ENCODE measurements at regions not wholly inside any gene's neighbourhood (a gene's known extent, or its start where the extent isn't known, plus 50 kb on each side); places are given as distances from the start of the nearest gene placed in this dataset.

- TF ChIP-seq EZH2 (IDR thresholded peaks at IDR 0.05; ENCODE audit: borderline replicate concordance, control insufficient read depth, low read depth, low read length): no peak
- TF ChIP-seq TCF3 (IDR thresholded peaks at IDR 0.05; ENCODE audit: borderline replicate concordance, insufficient read depth, low read depth, low read length): no peak
- no peak for TF ChIP-seq RELA (IDR thresholded peaks at IDR 0.05; ENCODE audit: borderline replicate concordance, partially characterized antibody)
- TF ChIP-seq ATF3 (IDR thresholded peaks at IDR 0.05; ENCODE audit: borderline replicate concordance, extremely low read depth, low read depth, low read length): no peak
- TF ChIP-seq ESRRA (IDR thresholded peaks at IDR 0.05; ENCODE audit: low read length): no peak
- no peak for TF ChIP-seq POLR2AphosphoS2 (IDR thresholded peaks at IDR 0.05; ENCODE audit: low read depth, low read length)
Observed at GRCh38 chr9:18114559-18115475, 359.1 kb upstream of the ADAMTSL1 start (continued).

- no peak overlapping the region for H3K4me3 ChIP-seq
- RAD21 ChIA-PET (ENCODE audit: unreplicated experiment): no interaction called here
- DNase-seq (ENCODE audit: low read depth, low spot score) (no peak), ATAC-seq (no peak), FAIRE-seq (no peak)
- no peaks in the 10 kb centered on the region for H3K4me1 ChIP-seq (ENCODE audit: control insufficient read depth, insufficient read depth, low read length)
- SMC1A ChIA-PET (ENCODE audit: uncharacterized antibody, unreplicated experiment): no interaction called here
- H3K36me3 ChIP-seq (ENCODE audit: control insufficient read depth in 2 of 2, insufficient read depth in 2 of 2, low read length in 1 of 2): no peaks in the 10 kb centered on the region
- intact Hi-C loops (cut with micrococcal nuclease; ENCODE audit: unreplicated experiment): no loop called here
- H3K79me2 ChIP-seq (ENCODE audit: control insufficient read depth, insufficient read depth, low read length): no peaks in the 10 kb centered on the region
- no peak overlapping the region for H2AFZ ChIP-seq (ENCODE audit: control insufficient read depth, low read depth, low read length)
- no peaks in the 10 kb centered on the region for H3K9me3 ChIP-seq (replicated peaks; ENCODE audit: control insufficient read depth, insufficient read depth, low read length)
- no TSS peak for BruUV-seq (replicated peaks)
- no peaks in the 10 kb centered on the region for H4K20me1 ChIP-seq (ENCODE audit: control insufficient read depth, insufficient read depth)
- H3K27me3 ChIP-seq (replicated peaks in 1 of 2; ENCODE audit: control insufficient read depth in 2 of 2, insufficient read depth in 2 of 2, low read length in 1 of 2): no peaks in the 10 kb centered on the region
- CTCF ChIA-PET: no interaction called here
- no peak overlapping the region for H3K9ac ChIP-seq (ENCODE audit: control insufficient read depth, insufficient read depth, low read length)
- in situ Hi-C loops (cut with MboI): no loop called here
- POLR2A ChIA-PET: no interaction called here
- H3K27ac ChIP-seq (ENCODE audit: control insufficient read depth, insufficient read depth): no peak overlapping the region
- H3K4me2 ChIP-seq (ENCODE audit: control insufficient read depth, insufficient read depth): no peak overlapping the region
- TF ChIP-seq TCF3 (IDR thresholded peaks at IDR 0.05; ENCODE audit: borderline replicate concordance, insufficient read depth, low read depth, low read length) (no peak), CUX1 (IDR thresholded peaks at IDR 0.05; ENCODE audit: insufficient replicate concordance, low read depth, low read length) (no peak), ZNF687 (IDR thresholded peaks at IDR 0.05) (no peak), RELB (IDR thresholded peaks at IDR 0.05; ENCODE audit: low read depth) (no peak)
Observed at GRCh38 chr9:18118268-18118667, 355.7 kb upstream of the ADAMTSL1 start.
